ENCODE measurements at regions not wholly inside any gene's neighbourhood (a gene's known extent, or its start where the extent isn't known, plus 50 kb on each side); places are given as distances from the start of the nearest gene placed in this dataset.
"Not testable (repeated sequence)": the region's sequence is repeated elsewhere in the genome, so short reads cannot be mapped to it uniquely, and the experiment has no call there.

DNA sequence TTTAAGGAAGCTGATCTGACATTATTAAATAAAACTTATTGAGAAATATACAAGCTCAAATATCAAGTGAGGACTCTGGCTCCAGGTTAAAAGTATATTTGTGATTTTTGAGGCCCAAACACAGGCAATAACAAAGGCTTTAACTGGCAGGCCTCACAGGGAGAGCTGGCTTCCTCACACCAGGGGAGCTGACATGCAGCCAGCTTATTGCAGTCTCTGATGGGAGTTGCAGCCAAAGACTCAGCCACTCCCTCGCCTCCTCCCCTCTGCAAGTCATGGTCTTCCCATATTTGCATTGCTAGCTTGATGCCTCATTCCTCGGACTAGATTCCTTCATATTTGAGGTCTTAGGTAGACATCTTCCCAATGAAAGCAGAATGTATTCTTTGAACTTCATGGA, 647.1 kb upstream of the SLITRK6 start:
- H3K27me3 ChIP-seq (ENCODE audit: control insufficient read depth in 1 of 2, insufficient read depth in 2 of 2, low read length in 2 of 2) = no peaks in the 10 kb centered on the region
- peaks cover 0 to 2% of the 10 kb centered on the region in 2 donors for H3K9me3 ChIP-seq (ENCODE audit: control insufficient read depth in 2 of 2, insufficient read depth in 1 of 2, low read depth in 1 of 2, low read length in 1 of 2)
- H3K27ac ChIP-seq (ENCODE audit: low read depth in 2 of 2, low read length in 1 of 2) = no peak overlapping the region
- 32 to 50% methylated on average over 2 of the region's 2 CpGs for WGBS, 2 donors
- H3K36me3 ChIP-seq (ENCODE audit: control insufficient read depth in 2 of 2, insufficient read depth in 2 of 2, low read length in 1 of 2) = no peaks in the 10 kb centered on the region
- no peak overlapping the region for H3K4me3 ChIP-seq (ENCODE audit: low read depth in 1 of 2, low read length in 2 of 2)
- no peaks in the 10 kb centered on the region for H3K4me1 ChIP-seq (ENCODE audit: control insufficient read depth in 2 of 2, insufficient read depth in 2 of 2, low read length in 1 of 2)

DNA sequence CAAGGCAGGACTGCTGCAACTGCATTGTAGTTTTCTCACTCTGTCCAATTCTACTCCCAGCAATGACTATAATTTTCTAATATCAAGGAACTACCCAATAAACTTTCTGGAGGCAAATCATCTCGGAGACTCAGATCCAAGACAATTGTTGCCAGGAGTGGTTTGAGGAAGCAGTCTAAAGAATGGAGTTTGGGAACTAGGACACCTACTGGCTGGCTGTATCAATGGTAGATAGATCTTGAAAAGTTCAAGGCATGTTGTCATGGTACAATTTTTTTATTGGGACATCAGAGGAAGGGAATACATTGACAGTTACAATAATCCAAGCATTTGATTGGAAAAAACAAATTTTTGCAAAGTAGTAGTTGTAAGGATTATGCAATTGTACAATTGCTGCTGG, 648.3 kb upstream of the SLITRK6 start:
- no peak overlapping the region for H3K4me3 ChIP-seq (ENCODE audit: low read depth in 1 of 2, low read length in 2 of 2)
- peaks cover 0 to 2% of the 10 kb centered on the region in 2 donors for H3K9me3 ChIP-seq (ENCODE audit: control insufficient read depth in 2 of 2, insufficient read depth in 1 of 2, low read depth in 1 of 2, low read length in 1 of 2)
- H3K27me3 ChIP-seq (ENCODE audit: control insufficient read depth in 1 of 2, insufficient read depth in 2 of 2, low read length in 2 of 2) = no peaks in the 10 kb centered on the region
- no peaks in the 10 kb centered on the region for H3K4me1 ChIP-seq (ENCODE audit: control insufficient read depth in 2 of 2, insufficient read depth in 2 of 2, low read length in 1 of 2)
- WGBS, 2 donors = 58 to 69% methylated on average over 1 of the region's 1 CpG
- no peaks in the 10 kb centered on the region for H3K36me3 ChIP-seq (ENCODE audit: control insufficient read depth in 2 of 2, insufficient read depth in 2 of 2, low read length in 1 of 2)
- H3K27ac ChIP-seq (ENCODE audit: low read depth in 2 of 2, low read length in 1 of 2) = no peak overlapping the region

DNA sequence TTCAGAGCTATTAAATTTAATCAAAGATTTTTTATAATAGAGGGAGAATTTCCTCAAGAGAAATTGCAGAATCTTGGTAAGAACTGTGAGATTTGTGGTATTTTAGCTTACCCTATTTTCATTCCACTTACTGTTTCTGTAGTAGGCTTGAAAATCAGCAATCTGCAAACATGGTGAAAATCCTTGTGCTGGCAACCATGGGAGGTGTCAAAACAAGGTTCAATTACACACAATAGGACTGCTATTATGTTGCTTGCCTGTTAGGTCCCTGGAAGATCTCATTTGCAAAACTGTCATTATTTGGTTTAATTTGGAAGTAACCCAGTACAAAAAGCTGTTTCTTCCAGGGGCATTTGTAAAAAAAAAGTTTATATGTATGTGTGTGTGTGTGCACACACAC, 662.8 kb upstream of the SLITRK6 start:
- H3K4me1 ChIP-seq (ENCODE audit: control insufficient read depth in 2 of 2, insufficient read depth in 2 of 2, low read length in 1 of 2) = no peaks in the 10 kb centered on the region
- no peak overlapping the region for H3K27ac ChIP-seq (ENCODE audit: low read depth in 2 of 2, low read length in 1 of 2)
- no peak overlapping the region for H3K4me3 ChIP-seq (ENCODE audit: low read depth in 1 of 2, low read length in 2 of 2)
- H3K9me3 ChIP-seq (ENCODE audit: control insufficient read depth in 2 of 2, insufficient read depth in 1 of 2, low read depth in 1 of 2, low read length in 1 of 2) = no peaks in the 10 kb centered on the region
- H3K27me3 ChIP-seq (ENCODE audit: control insufficient read depth in 1 of 2, insufficient read depth in 2 of 2, low read length in 2 of 2) = no peaks in the 10 kb centered on the region
- no peaks in the 10 kb centered on the region for H3K36me3 ChIP-seq (ENCODE audit: control insufficient read depth in 2 of 2, insufficient read depth in 2 of 2, low read length in 1 of 2)

DNA sequence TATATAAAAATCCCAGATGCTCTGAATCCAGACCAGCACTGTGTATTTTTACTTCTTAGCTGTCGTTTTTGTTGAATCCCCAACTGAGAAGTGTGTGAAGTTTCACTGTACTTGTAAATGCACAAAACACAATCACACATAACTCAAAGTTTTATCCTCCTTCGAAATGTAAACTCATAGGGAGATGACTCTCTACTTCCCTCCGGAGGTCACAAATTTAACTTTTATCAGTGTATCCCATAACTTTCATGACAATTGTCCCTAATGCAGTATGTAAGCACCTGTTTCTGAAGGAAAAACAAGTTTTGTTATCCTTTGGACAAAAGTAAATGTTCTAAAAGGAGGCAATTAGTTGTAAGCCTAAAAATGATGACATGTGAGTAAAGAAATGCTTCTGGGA, 665.0 kb upstream of the SLITRK6 start:
- 46% methylated on average over 3 of the region's 3 CpGs for WGBS, 2 donors
- Histone ChIP-seq H3K4me1 (ENCODE audit: control insufficient read depth in 2 of 2, insufficient read depth in 2 of 2, low read length in 1 of 2) (no peaks in the 10 kb centered on the region), H3K36me3 (ENCODE audit: control insufficient read depth in 2 of 2, insufficient read depth in 2 of 2, low read length in 1 of 2) (no peaks in the 10 kb centered on the region), H3K4me3 (ENCODE audit: low read depth in 1 of 2, low read length in 2 of 2) (no peak overlapping the region), H3K27me3 (ENCODE audit: control insufficient read depth in 1 of 2, insufficient read depth in 2 of 2, low read length in 2 of 2) (no peaks in the 10 kb centered on the region), H3K9me3 (ENCODE audit: control insufficient read depth in 2 of 2, insufficient read depth in 1 of 2, low read depth in 1 of 2, low read length in 1 of 2) (no peaks in the 10 kb centered on the region), H3K27ac (ENCODE audit: low read depth in 2 of 2, low read length in 1 of 2) (no peak overlapping the region)

DNA sequence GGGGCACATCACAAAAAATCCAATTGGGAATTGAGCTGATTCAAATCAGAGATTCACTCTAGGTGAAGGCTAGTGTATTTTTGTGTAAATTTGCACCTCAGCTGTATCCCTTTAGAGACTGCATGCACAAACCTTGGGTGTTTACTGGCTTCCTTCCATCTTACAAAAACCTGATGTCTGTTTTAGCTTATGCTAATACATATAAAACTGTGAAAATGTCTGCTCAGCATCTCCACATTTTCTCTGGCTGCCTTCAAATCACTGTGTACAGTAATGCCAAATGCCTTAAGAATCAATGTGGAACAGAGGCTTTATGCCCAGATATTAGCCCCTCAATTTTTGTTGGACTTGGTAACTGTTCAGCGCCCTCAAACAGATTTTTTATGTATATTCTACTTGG, 675.8 kb upstream of the SLITRK6 start:
- no peak overlapping the region for H3K4me3 ChIP-seq (ENCODE audit: low read depth in 1 of 2, low read length in 2 of 2)
- H3K4me1 ChIP-seq (ENCODE audit: control insufficient read depth in 2 of 2, insufficient read depth in 2 of 2, low read length in 1 of 2) = no peaks in the 10 kb centered on the region
- no peak overlapping the region for H3K27ac ChIP-seq (ENCODE audit: low read depth in 2 of 2, low read length in 1 of 2)
- no peaks in the 10 kb centered on the region for H3K36me3 ChIP-seq (ENCODE audit: control insufficient read depth in 2 of 2, insufficient read depth in 2 of 2, low read length in 1 of 2)
- H3K9me3 ChIP-seq (ENCODE audit: control insufficient read depth in 2 of 2, insufficient read depth in 1 of 2, low read depth in 1 of 2, low read length in 1 of 2) = peaks cover 2% of the 10 kb centered on the region in 2 donors
- WGBS, 2 donors = 77 to 83% methylated on average over 1 of the region's 1 CpG
- H3K27me3 ChIP-seq (ENCODE audit: control insufficient read depth in 1 of 2, insufficient read depth in 2 of 2, low read length in 2 of 2) = no peaks in the 10 kb centered on the region

DNA sequence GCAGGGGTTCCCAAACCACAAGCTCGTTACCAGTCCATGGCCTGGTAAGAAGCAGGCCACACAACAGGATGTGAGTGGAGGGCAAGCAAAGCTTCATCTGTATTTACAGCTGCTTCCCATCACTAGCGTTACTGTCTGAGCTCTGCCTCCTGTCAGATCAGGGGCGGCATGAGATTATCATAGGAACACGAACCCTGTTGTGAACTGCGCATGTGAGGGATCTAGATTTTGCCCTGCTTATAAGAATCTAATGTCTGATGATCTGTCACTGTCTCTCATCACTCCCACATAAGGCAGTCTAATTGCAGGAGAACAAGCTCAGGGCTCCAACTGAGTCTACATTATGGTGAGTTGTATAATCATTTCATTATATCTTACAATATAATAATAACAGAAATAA, 677.4 kb upstream of the SLITRK6 start:
- H3K27me3 ChIP-seq (ENCODE audit: control insufficient read depth in 1 of 2, insufficient read depth in 2 of 2, low read length in 2 of 2) = no peaks in the 10 kb centered on the region
- peaks cover 0 to under 1% of the 10 kb centered on the region in 2 donors for H3K9me3 ChIP-seq (ENCODE audit: control insufficient read depth in 2 of 2, insufficient read depth in 1 of 2, low read depth in 1 of 2, low read length in 1 of 2)
- H3K4me3 ChIP-seq (ENCODE audit: low read depth in 1 of 2, low read length in 2 of 2) = no peak overlapping the region
- 71 to 77% methylated on average over 5 of the region's 5 CpGs for WGBS, 2 donors
- H3K36me3 ChIP-seq (ENCODE audit: control insufficient read depth in 2 of 2, insufficient read depth in 2 of 2, low read length in 1 of 2) = no peaks in the 10 kb centered on the region
- no peak overlapping the region for H3K27ac ChIP-seq (ENCODE audit: low read depth in 2 of 2, low read length in 1 of 2)
- H3K4me1 ChIP-seq (ENCODE audit: control insufficient read depth in 2 of 2, insufficient read depth in 2 of 2, low read length in 1 of 2) = no peaks in the 10 kb centered on the region

DNA sequence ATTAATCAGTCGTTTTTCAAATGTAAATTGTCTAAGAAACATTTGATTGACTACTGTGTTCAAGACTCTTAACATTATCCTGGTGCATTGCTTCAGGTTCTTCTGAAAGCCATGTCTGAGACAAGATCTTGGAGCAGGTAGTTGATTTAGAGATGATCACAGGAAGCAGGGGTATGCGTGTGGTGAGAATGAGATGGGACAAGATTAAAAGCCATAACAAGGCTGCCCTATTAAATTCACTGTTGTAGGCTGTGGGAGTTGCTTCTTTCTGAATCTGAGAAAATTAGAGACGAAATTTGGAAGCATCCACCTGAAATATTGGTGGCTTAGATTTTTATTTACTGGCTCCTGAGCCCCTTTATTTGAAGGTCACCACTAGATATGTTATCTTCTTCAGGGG, 687.4 kb upstream of the SLITRK6 start:
- Histone ChIP-seq H3K27ac (ENCODE audit: low read depth in 2 of 2, low read length in 1 of 2) (no peak overlapping the region), H3K36me3 (ENCODE audit: control insufficient read depth in 2 of 2, insufficient read depth in 2 of 2, low read length in 1 of 2) (no peaks in the 10 kb centered on the region), H3K4me3 (ENCODE audit: low read depth in 1 of 2, low read length in 2 of 2) (no peak overlapping the region), H3K4me1 (ENCODE audit: control insufficient read depth in 2 of 2, insufficient read depth in 2 of 2, low read length in 1 of 2) (no peaks in the 10 kb centered on the region), H3K27me3 (ENCODE audit: control insufficient read depth in 1 of 2, insufficient read depth in 2 of 2, low read length in 2 of 2) (no peaks in the 10 kb centered on the region), H3K9me3 (ENCODE audit: control insufficient read depth in 2 of 2, insufficient read depth in 1 of 2, low read depth in 1 of 2, low read length in 1 of 2) (no peaks in the 10 kb centered on the region)
- WGBS, 2 donors = 53 to 56% methylated on average over 3 of the region's 3 CpGs

DNA sequence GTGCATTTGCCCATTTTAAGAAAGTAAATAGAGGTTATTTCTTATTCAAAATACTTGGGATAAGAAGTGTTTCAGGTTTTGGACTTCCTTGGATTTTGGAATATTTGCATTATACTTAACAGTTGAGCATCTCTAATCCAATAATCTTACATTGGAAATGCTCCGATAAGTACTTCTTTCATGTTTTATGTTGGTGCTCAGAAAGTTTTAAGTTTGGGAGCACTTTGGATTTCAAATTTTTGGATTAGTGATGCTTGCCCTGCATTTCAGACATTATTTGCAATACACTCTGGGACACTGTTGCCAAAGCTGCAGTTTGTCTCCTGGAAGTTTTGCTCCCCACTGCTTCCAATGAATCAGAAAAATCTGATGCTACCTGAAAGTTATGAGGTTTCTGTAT, 691.9 kb upstream of the SLITRK6 start:
- Histone ChIP-seq H3K4me3 (ENCODE audit: low read depth in 1 of 2, low read length in 2 of 2) (no peak overlapping the region), H3K4me1 (ENCODE audit: control insufficient read depth in 2 of 2, insufficient read depth in 2 of 2, low read length in 1 of 2) (no peaks in the 10 kb centered on the region), H3K9me3 (ENCODE audit: control insufficient read depth in 2 of 2, insufficient read depth in 1 of 2, low read depth in 1 of 2, low read length in 1 of 2) (no peaks in the 10 kb centered on the region), H3K27ac (ENCODE audit: low read depth in 2 of 2, low read length in 1 of 2) (no peak overlapping the region), H3K36me3 (ENCODE audit: control insufficient read depth in 2 of 2, insufficient read depth in 2 of 2, low read length in 1 of 2) (no peaks in the 10 kb centered on the region), H3K27me3 (ENCODE audit: control insufficient read depth in 1 of 2, insufficient read depth in 2 of 2, low read length in 2 of 2) (no peaks in the 10 kb centered on the region)
- 75 to 76% methylated on average over 1 of the region's 1 CpG for WGBS, 2 donors

DNA sequence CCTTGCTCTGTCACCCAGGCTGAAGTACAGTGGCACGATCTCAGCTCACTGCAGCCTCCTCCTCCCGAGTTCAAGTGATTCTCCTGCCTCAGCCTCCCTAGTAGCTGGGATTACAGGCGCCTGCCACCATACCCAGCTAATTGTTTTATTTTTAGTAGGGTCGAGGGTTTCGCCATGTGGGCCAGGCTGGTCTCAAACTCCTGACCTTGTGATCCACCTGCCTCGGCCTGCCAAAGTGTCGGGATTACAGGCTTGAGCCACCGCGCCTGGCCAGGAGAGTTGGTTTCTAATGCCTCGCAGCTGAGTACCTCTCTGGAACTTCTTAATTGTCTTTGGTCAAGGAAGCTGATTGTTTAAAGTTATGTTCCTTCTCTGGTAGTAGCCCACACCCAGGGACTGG, 702.7 kb upstream of the SLITRK6 start:
- H3K27ac ChIP-seq (ENCODE audit: low read depth in 2 of 2, low read length in 1 of 2); H3K36me3 ChIP-seq (ENCODE audit: control insufficient read depth in 2 of 2, insufficient read depth in 2 of 2, low read length in 1 of 2); H3K4me3 ChIP-seq (ENCODE audit: low read depth in 1 of 2, low read length in 2 of 2); H3K9me3 ChIP-seq (ENCODE audit: control insufficient read depth in 2 of 2, insufficient read depth in 1 of 2, low read depth in 1 of 2, low read length in 1 of 2); H3K27me3 ChIP-seq (ENCODE audit: control insufficient read depth in 1 of 2, insufficient read depth in 2 of 2, low read length in 2 of 2); H3K4me1 ChIP-seq (ENCODE audit: control insufficient read depth in 2 of 2, insufficient read depth in 2 of 2, low read length in 1 of 2): not testable (repeated sequence)
- WGBS, 2 donors = 88 to 89% methylated on average over 10 of the region's 10 CpGs

DNA sequence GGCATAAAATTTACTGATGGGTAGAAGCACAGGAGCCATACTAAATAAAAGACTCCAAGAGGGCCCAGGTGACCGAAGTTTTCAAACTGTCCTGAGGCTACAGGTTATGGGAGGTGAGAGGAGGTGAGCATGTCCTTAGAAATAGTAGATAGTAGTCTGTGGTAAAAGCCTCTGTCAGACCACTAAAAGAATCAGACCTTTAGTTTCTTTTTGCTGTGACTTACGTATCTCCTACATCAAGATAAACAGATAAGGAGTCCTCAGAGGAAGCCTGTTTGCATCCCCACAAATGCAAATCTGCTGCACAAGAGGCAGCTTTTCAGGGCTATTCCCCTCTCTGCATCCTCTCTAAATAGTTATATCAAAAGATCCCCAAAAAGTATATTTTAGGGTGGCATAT, 711.6 kb upstream of the SLITRK6 start:
- Histone ChIP-seq H3K27me3 (ENCODE audit: control insufficient read depth in 1 of 2, insufficient read depth in 2 of 2, low read length in 2 of 2) (no peaks in the 10 kb centered on the region), H3K4me3 (ENCODE audit: low read depth in 1 of 2, low read length in 2 of 2) (no peak overlapping the region)
- 65 to 68% methylated on average over 2 of the region's 2 CpGs for WGBS, 2 donors

More for the DNA sequence above, 711.6 kb upstream of the SLITRK6 start:
- no peaks in the 10 kb centered on the region for H3K4me1 ChIP-seq (ENCODE audit: control insufficient read depth in 2 of 2, insufficient read depth in 2 of 2, low read length in 1 of 2)
- H3K36me3 ChIP-seq (ENCODE audit: control insufficient read depth in 2 of 2, insufficient read depth in 2 of 2, low read length in 1 of 2) = no peaks in the 10 kb centered on the region
- H3K27ac ChIP-seq (ENCODE audit: low read depth in 2 of 2, low read length in 1 of 2) = no peak overlapping the region
- H3K9me3 ChIP-seq (ENCODE audit: control insufficient read depth in 2 of 2, insufficient read depth in 1 of 2, low read depth in 1 of 2, low read length in 1 of 2) = no peaks in the 10 kb centered on the region

Data from esophagus (tissue), 2 donors.